Hepatocyte (in vitro differentiated cells): ENCODE measurements at regions not wholly inside any gene's neighbourhood (a gene's known extent, or its start where the extent isn't known, plus 50 kb on each side); places are given as distances from the start of the nearest gene placed in this dataset.

ENCODE experiments used
- DNase-seq: peaks from one replicate; pipeline ENCODE4 v3.0.0-alpha.2; 2016; ENCODE audit warnings: low spot score
- H2AFZ ChIP-seq: fragments of 200-600 bp; sonication (generic); 2 replicates; pipeline ENCODE4 v1.6.0; 2016; ENCODE audit warnings: antibody characterized with exemption, mild to moderate bottlenecking
- H3K27ac ChIP-seq: fragments of 200-600 bp; sonication (generic); 2 replicates; pipeline ENCODE4 v1.5.1; 2016; ENCODE audit warnings: mild to moderate bottlenecking
- H3K27me3 ChIP-seq: fragments of 200-600 bp; sonication (generic); 2 replicates; pipeline ENCODE4 v1.6.1; 2016
- H3K36me3 ChIP-seq: fragments of 200-600 bp; sonication (generic); replicated peaks from 2 replicates; pipeline ENCODE4 v1.5.1; 2016; ENCODE audit warnings: low read depth; ENCODE audit not compliant: insufficient read depth
- H3K4me1 ChIP-seq: fragments of 200-600 bp; sonication (generic); 2 replicates; pipeline ENCODE4 v1.5.1; 2016; ENCODE audit warnings: mild to moderate bottlenecking, moderate library complexity; ENCODE audit not compliant: insufficient read depth
- H3K4me2 ChIP-seq: fragments of 200-600 bp; sonication (generic); 2 replicates; pipeline ENCODE4 v1.6.0; 2016
- H3K4me3 ChIP-seq: fragments of 200-600 bp; sonication (generic); 2 replicates; pipeline ENCODE4 v1.5.1; 2016; ENCODE audit warnings: mild to moderate bottlenecking
- H3K79me2 ChIP-seq: fragments of 200-600 bp; sonication (generic); 2 replicates; pipeline ENCODE4 v1.6.0; 2017; ENCODE audit warnings: mild to moderate bottlenecking
- H3K9me2 ChIP-seq: fragments of 200-600 bp; sonication (generic); replicated peaks from 2 replicates; pipeline ENCODE4 v1.6.0; 2017; ENCODE audit warnings: mild to moderate bottlenecking; ENCODE audit not compliant: insufficient read depth
- H3K9me3 ChIP-seq: fragments of 200-600 bp; sonication (generic); 2 replicates; pipeline ENCODE4 v1.5.1; 2016; ENCODE audit warnings: low read depth, mild to moderate bottlenecking
- H4K20me1 ChIP-seq: fragments of 200-600 bp; sonication (generic); 2 replicates; pipeline ENCODE4 v1.6.0; 2016; ENCODE audit warnings: mild to moderate bottlenecking; ENCODE audit not compliant: insufficient read depth, poor library complexity, severe bottlenecking
- CTCF ChIP-seq: fragments of 200-600 bp; sonication (generic); IDR thresholded peaks from 2 replicates; pipeline ENCODE4 v1.5.1; 2016; ENCODE audit warnings: antibody characterized with exemption, mild to moderate bottlenecking; ENCODE audit not compliant: poor library complexity
- EZH2 ChIP-seq: fragments of 200-600 bp; sonication (generic); IDR thresholded peaks from 2 replicates; pipeline ENCODE4 v1.6.1; 2016; ENCODE audit warnings: antibody characterized with exemption, mild to moderate bottlenecking, borderline replicate concordance
- EZH2phosphoT487 ChIP-seq: fragments of 200-600 bp; sonication (generic); IDR thresholded peaks from one replicate; pipeline ENCODE4 v1.6.1; 2018; ENCODE audit warnings: antibody characterized with exemption, mild to moderate bottlenecking, low read depth, moderate library complexity; ENCODE audit not compliant: unreplicated experiment, severe bottlenecking
- WGBS: methylation state at CpG from one replicate; pipeline ENCODE4 v1.1.6; 2016; ENCODE audit warnings: low lambda C conversion rate; ENCODE audit errors: missing lambda C conversion rate; 5-methylcytosine and 5-hydroxymethylcytosine counted together

- Histone ChIP-seq H3K27ac (no peak overlapping the region), H3K27me3 (peaks cover 4% of the 10 kb centered on the region), H3K4me3 (no peak overlapping the region), H3K4me2 (no peak overlapping the region), H3K9me2 (no peaks in the 10 kb centered on the region), H2AFZ (no peak overlapping the region), H3K4me1 (no peaks in the 10 kb centered on the region), H3K9me3 (no peaks in the 10 kb centered on the region), H3K79me2 (no peaks in the 10 kb centered on the region), H4K20me1 (no peaks in the 10 kb centered on the region), H3K36me3 (no peaks in the 10 kb centered on the region)
- no peak for DNase-seq
- 84% methylated on average over 10 of the region's 10 CpGs for WGBS
- TF ChIP-seq EZH2 (no peak), CTCF (no peak), EZH2phosphoT487 (no peak)
These were observed 138.5 kb downstream of the LINC00237 start for GRCh38 chr20:20967564-20968184.

GRCh38 chr20:20966171-20966570, 140.0 kb downstream of the LINC00237 start:
- Histone ChIP-seq H3K9me3 (no peaks in the 10 kb centered on the region), H3K36me3 (no peaks in the 10 kb centered on the region), H3K27me3 (peaks cover 4% of the 10 kb centered on the region), H3K27ac (no peak overlapping the region), H3K4me1 (no peaks in the 10 kb centered on the region), H3K79me2 (no peaks in the 10 kb centered on the region), H2AFZ (no peak overlapping the region), H3K4me3 (no peak overlapping the region), H3K9me2 (no peaks in the 10 kb centered on the region), H4K20me1 (no peaks in the 10 kb centered on the region), H3K4me2 (no peak overlapping the region)
- 78% methylated on average over 8 of the region's 8 CpGs for WGBS
- no peak for DNase-seq
- TF ChIP-seq CTCF (no peak), EZH2 (no peak), EZH2phosphoT487 (no peak)

- Histone ChIP-seq H3K9me2 (no peaks in the 10 kb centered on the region), H4K20me1 (no peaks in the 10 kb centered on the region), H3K4me1 (no peaks in the 10 kb centered on the region), H3K27ac (no peak overlapping the region), H3K27me3 (peaks cover 6% of the 10 kb centered on the region), H3K36me3 (no peaks in the 10 kb centered on the region), H2AFZ (no peak overlapping the region), H3K9me3 (no peaks in the 10 kb centered on the region), H3K4me2 (no peak overlapping the region), H3K79me2 (no peaks in the 10 kb centered on the region), H3K4me3 (no peak overlapping the region)
- DNase-seq, result no peak
- no peak for TF ChIP-seq EZH2phosphoT487
- TF ChIP-seq EZH2, result no peak
- no peak for TF ChIP-seq CTCF
- 83% methylated on average over 5 of the region's 5 CpGs for WGBS
These were observed 147.0 kb downstream of the LINC00237 start for GRCh38 chr20:20959031-20959755.
